GM18873 (cell line): ENCODE measurements at regions not wholly inside any gene's neighbourhood (a gene's known extent, or its start where the extent isn't known, plus 50 kb on each side); places are given as distances from the start of the nearest gene placed in this dataset.
"Not testable (repeated sequence)": the region's sequence is repeated elsewhere in the genome, so short reads cannot be mapped to it uniquely, and the experiment has no call there.

ENCODE experiments used
- ATAC-seq: cut with Tn5 transposase; IDR thresholded peaks from one replicate; pipeline ENCODE4 v1.9.1; 2021; ENCODE audit warnings: mild to moderate bottlenecking, moderate library complexity, moderate number of reproducible peaks; ENCODE audit not compliant: unreplicated experiment, low FRiP score

- no peak for ATAC-seq
These were observed 98.3 kb downstream of the BACH1 start for GRCh38 chr21:29396951-29397455.

- ATAC-seq: no peak
These were observed 104.6 kb downstream of the BACH1 start for GRCh38 chr21:29403301-29403700.

GRCh38 chr21:29403922-29404538, 105.3 kb downstream of the BACH1 start:
- no peak for ATAC-seq

- ATAC-seq: no peak
These were observed 106.9 kb downstream of the BACH1 start for GRCh38 chr21:29405503-29406122.

- ATAC-seq: no peak
These were observed 107.7 kb downstream of the BACH1 start for GRCh38 chr21:29406385-29406784.

- no peak for ATAC-seq
These were observed 108.8 kb downstream of the BACH1 start for GRCh38 chr21:29407571-29407970.

- ATAC-seq: no peak
These were observed 115.0 kb downstream of the BACH1 start for GRCh38 chr21:29413683-29414082.

GRCh38 chr21:29416268-29416667, 117.5 kb downstream of the BACH1 start:
- no peak for ATAC-seq

- ATAC-seq: peak; percentile 67
These were observed 120.1 kb downstream of the BACH1 start for GRCh38 chr21:29418813-29419212.

GRCh38 chr21:29419422-29419821, 120.7 kb downstream of the BACH1 start:
- no peak for ATAC-seq

GRCh38 chr21:29423099-29423870, 124.6 kb downstream of the BACH1 start:
- ATAC-seq: no peak

- no peak for ATAC-seq
These were observed 126.0 kb downstream of the BACH1 start for GRCh38 chr21:29424728-29425127.

GRCh38 chr21:29429218-29429617, 130.5 kb downstream of the BACH1 start:
- ATAC-seq: no peak

GRCh38 chr21:29430030-29430429, 131.3 kb downstream of the BACH1 start:
- ATAC-seq: no peak

GRCh38 chr21:29430576-29430975, 131.9 kb downstream of the BACH1 start:
- no peak for ATAC-seq

GRCh38 chr21:29431178-29431577, 132.5 kb downstream of the BACH1 start:
- no peak for ATAC-seq

GRCh38 chr21:29431680-29432079, 133.0 kb downstream of the BACH1 start:
- ATAC-seq: no peak

- ATAC-seq: no peak
These were observed 134.8 kb downstream of the BACH1 start for GRCh38 chr21:29433366-29434059.

GRCh38 chr21:29434081-29434480, 135.4 kb downstream of the BACH1 start:
- ATAC-seq: no peak

GRCh38 chr21:29434982-29435381, 136.3 kb downstream of the BACH1 start:
- not testable (repeated sequence) for ATAC-seq

GRCh38 chr21:29436143-29436542, 137.4 kb downstream of the BACH1 start:
- ATAC-seq: no peak
